OCI-LY1 (cell line): ENCODE measurements at regions not wholly inside any gene's neighbourhood (a gene's known extent, or its start where the extent isn't known, plus 50 kb on each side); places are given as distances from the start of the nearest gene placed in this dataset.

Source experiments
- H2AFZ ChIP-seq: fragments of 200-600 bp; sonication (generic), shearing (Covaris generic); 2 replicates; pipeline ENCODE4 v1.6.0; 2014; ENCODE audit warnings: antibody characterized with exemption, mild to moderate bottlenecking, low read length
- H3F3A ChIP-seq: fragments of 200-600 bp; sonication (generic), shearing (Covaris generic); 2 replicates; pipeline ENCODE4 v1.6.0; 2014; ENCODE audit warnings: mild to moderate bottlenecking, antibody characterized with exemption, low read length, moderate library complexity; ENCODE audit not compliant: insufficient read depth
- H3K27ac ChIP-seq: fragments of 200-600 bp; sonication (generic); 2 replicates; pipeline ENCODE4 v1.5.1; 2014; ENCODE audit warnings: low read length, mixed run types, mild to moderate bottlenecking, low read depth; ENCODE audit not compliant: poor library complexity, severe bottlenecking
- H3K27me3 ChIP-seq: fragments of 200-600 bp; sonication (generic); 2 replicates; pipeline ENCODE4 v1.6.0; 2014; ENCODE audit warnings: antibody characterized with exemption, mild to moderate bottlenecking, low read length, moderate library complexity; ENCODE audit not compliant: insufficient read depth
- H3K36me3 ChIP-seq: fragments of 200-600 bp; sonication (generic); 2 replicates; pipeline ENCODE4 v1.6.1; 2014; ENCODE audit warnings: mild to moderate bottlenecking, antibody characterized with exemption, low read length, moderate library complexity, mixed read lengths; ENCODE audit not compliant: insufficient read depth
- H3K4me1 ChIP-seq: fragments of 200-600 bp; sonication (generic); 2 replicates; pipeline ENCODE4 v1.5.1; 2014; ENCODE audit warnings: mild to moderate bottlenecking, low read length, moderate library complexity; ENCODE audit not compliant: insufficient read depth, severe bottlenecking
- H3K4me2 ChIP-seq: fragments of 200-600 bp; sonication (generic), shearing (Covaris generic); 2 replicates; pipeline ENCODE4 v1.6.1; 2014; ENCODE audit warnings: low read length
- H3K4me3 ChIP-seq: fragments of 200-600 bp; sonication (generic); 2 replicates; pipeline ENCODE4 v1.5.1; 2014; ENCODE audit warnings: low read length, low read depth, mild to moderate bottlenecking, mixed read lengths; ENCODE audit not compliant: poor library complexity, severe bottlenecking
- H3K79me2 ChIP-seq: fragments of 200-600 bp; shearing (Covaris generic); 2 replicates; pipeline ENCODE4 v1.6.1; 2016; ENCODE audit warnings: mixed run types, low read length, mixed read lengths; ENCODE audit not compliant: insufficient read depth
- H3K9ac ChIP-seq: fragments of 200-600 bp; sonication (generic), shearing (Covaris generic); 2 replicates; pipeline ENCODE4 v1.6.1; 2014; ENCODE audit warnings: mild to moderate bottlenecking, low read length, mixed read lengths
- H3K9me2 ChIP-seq: fragments of 200-600 bp; sonication (generic), shearing (Covaris generic); 2 replicates; pipeline ENCODE4 v1.6.1; 2014; ENCODE audit warnings: low read depth, mild to moderate bottlenecking, low read length, mixed read lengths
- H3K9me3 ChIP-seq: fragments of 200-600 bp; shearing (Covaris generic); 2 replicates; pipeline ENCODE4 v1.6.1; 2014; ENCODE audit warnings: low read length, mixed read lengths
- H4K20me1 ChIP-seq: fragments of 200-600 bp; sonication (generic), shearing (Covaris generic); 2 replicates; pipeline ENCODE4 v1.6.0; 2016; ENCODE audit warnings: mild to moderate bottlenecking, low read length; ENCODE audit not compliant: insufficient read depth
- EZH2 ChIP-seq: fragments of 200-600 bp; sonication (generic), shearing (Covaris generic); IDR thresholded peaks from 2 replicates; pipeline ENCODE4 v1.8.0; 2017; ENCODE audit warnings: borderline replicate concordance, mixed run types, mild to moderate bottlenecking, antibody characterized with exemption, low read length, moderate library complexity, mixed read lengths
- TF ChIP-seq, protein P1 (sequence below): fragments of 200-600 bp; sonication (generic), shearing (Covaris generic); IDR thresholded peaks from 2 replicates; pipeline ENCODE4 v1.5.1; 2017; ENCODE audit warnings: mild to moderate bottlenecking, antibody characterized with exemption, low read length, moderate library complexity, mixed read lengths

DNA sequence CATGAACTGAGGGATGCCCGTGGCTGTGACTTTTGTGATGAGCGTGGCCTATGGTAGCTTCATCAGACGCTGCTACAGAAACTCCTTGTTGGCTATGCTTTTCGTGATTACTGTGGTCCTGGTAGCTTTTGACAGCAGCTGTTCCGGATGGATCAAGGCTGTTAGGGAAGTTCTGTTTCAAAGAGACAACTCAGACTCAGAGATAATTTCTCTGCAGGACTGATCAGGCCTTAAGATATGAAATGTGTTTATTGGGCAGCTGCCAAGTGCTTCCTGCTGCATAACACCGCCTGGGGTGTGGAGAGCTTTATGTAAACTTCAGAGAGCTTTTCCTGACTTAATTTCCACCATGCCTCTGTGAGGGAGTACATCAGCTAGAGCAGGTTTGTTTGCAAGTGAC is 243.8 kb downstream of the TSN start:
- no peak overlapping the region for H3K27ac ChIP-seq
- H3K79me2 ChIP-seq = no peaks in the 10 kb centered on the region
- no peaks in the 10 kb centered on the region for H3F3A ChIP-seq
- no peak overlapping the region for H3K9ac ChIP-seq
- H4K20me1 ChIP-seq = no peaks in the 10 kb centered on the region
- no peaks in the 10 kb centered on the region for H3K27me3 ChIP-seq
- no peaks in the 10 kb centered on the region for H3K9me3 ChIP-seq
- H3K4me3 ChIP-seq = no peak overlapping the region
- no peak overlapping the region for H3K4me2 ChIP-seq
- H3K4me1 ChIP-seq = peaks cover 13% of the 10 kb centered on the region
- H3K9me2 ChIP-seq = no peaks in the 10 kb centered on the region
- no peak overlapping the region for H2AFZ ChIP-seq
- TF ChIP-seq, protein P1, sequence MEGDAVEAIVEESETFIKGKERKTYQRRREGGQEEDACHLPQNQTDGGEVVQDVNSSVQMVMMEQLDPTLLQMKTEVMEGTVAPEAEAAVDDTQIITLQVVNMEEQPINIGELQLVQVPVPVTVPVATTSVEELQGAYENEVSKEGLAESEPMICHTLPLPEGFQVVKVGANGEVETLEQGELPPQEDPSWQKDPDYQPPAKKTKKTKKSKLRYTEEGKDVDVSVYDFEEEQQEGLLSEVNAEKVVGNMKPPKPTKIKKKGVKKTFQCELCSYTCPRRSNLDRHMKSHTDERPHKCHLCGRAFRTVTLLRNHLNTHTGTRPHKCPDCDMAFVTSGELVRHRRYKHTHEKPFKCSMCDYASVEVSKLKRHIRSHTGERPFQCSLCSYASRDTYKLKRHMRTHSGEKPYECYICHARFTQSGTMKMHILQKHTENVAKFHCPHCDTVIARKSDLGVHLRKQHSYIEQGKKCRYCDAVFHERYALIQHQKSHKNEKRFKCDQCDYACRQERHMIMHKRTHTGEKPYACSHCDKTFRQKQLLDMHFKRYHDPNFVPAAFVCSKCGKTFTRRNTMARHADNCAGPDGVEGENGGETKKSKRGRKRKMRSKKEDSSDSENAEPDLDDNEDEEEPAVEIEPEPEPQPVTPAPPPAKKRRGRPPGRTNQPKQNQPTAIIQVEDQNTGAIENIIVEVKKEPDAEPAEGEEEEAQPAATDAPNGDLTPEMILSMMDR = no peak
- TF ChIP-seq EZH2 = no peak
- peaks cover 8% of the 10 kb centered on the region; the same call in 1 of the 2 replicates for H3K36me3 ChIP-seq

DNA sequence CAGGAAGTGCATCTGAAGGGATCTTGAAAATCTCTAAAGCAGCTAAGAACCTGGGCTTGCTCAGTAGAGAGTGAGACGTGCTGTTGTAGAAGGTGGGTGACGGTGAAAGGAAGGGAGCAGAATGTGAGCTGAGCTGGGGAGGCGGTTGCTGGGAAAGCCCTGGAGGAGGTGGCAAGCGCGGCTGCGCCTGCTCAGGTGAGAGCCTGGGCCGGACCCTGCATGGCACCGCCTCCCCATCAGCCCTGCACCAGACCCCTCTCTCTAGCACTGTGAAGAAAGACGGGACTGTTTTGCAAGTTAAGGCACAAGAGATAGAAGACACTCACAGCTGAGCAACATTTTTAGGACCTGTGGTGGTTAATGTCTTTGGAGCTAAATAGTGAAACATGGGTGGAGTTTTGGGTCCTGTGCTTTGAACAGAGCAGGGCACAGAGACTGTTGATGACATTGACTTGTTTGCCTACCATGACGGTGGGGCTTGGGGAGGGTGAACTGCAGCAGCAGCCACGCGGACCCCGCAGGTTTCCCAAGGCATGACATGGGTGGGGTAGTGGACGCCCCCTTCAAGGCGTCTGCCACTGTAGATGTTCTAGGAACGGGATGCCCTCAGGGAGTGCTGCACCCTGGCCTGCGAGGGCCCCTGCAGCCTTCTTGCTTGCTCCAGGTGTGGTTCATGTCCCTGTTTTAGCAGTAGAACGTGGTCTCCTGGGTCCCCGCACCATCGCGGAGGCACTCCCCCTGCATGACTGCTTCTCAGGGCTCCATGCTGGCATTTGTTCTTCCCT is 245.3 kb downstream of the TSN start:
- H3K27ac ChIP-seq = no peak overlapping the region
- peaks cover 13% of the 10 kb centered on the region for H3K4me1 ChIP-seq

DNA sequence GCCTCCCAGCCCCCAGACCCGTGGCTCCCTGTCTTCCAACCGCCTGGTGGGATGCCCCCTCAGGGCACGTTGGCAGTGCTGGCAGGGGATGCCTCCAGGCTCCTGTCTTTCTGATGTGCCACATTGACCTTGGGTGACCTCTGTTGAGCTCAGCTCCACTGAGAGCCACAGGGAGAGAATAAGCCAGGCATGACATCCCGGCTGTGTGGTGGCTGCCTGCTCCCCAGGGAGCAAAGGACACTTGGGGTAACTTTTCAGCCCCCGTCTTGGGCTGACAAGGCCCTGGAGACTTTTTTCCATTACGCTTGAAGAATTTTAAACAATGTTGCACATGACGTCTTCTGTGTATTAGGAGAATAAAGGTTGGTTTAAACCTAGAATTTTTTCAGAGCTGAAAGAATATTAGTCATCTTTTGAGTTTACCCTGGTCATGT is 246.0 kb downstream of the TSN start:
- no peaks in the 10 kb centered on the region for H3K79me2 ChIP-seq
- no peaks in the 10 kb centered on the region for H4K20me1 ChIP-seq
- H3K4me1 ChIP-seq = peaks cover 13% of the 10 kb centered on the region
- TF ChIP-seq EZH2 = no peak
- TF ChIP-seq, protein P1 = no peak
- H3K9ac ChIP-seq = no peak overlapping the region
- H3K9me2 ChIP-seq = no peaks in the 10 kb centered on the region
- no peaks in the 10 kb centered on the region for H3F3A ChIP-seq
- H3K4me3 ChIP-seq = no peak overlapping the region
- H3K9me3 ChIP-seq = no peaks in the 10 kb centered on the region
- H3K27ac ChIP-seq = no peak overlapping the region
- H2AFZ ChIP-seq = no peak overlapping the region
- H3K36me3 ChIP-seq = peaks cover 8% of the 10 kb centered on the region; the same call in 1 of the 2 replicates
- H3K27me3 ChIP-seq = no peaks in the 10 kb centered on the region
- H3K4me2 ChIP-seq = no peak overlapping the region

More for the DNA sequence above, 245.3 kb downstream of the TSN start:
- Histone ChIP-seq H3K4me3 (no peak overlapping the region), H4K20me1 (no peaks in the 10 kb centered on the region), H3K36me3 (peaks cover 8% of the 10 kb centered on the region; the same call in 1 of the 2 replicates), H2AFZ (no peak overlapping the region), H3K9me3 (no peaks in the 10 kb centered on the region), H3K9ac (no peak overlapping the region), H3K79me2 (no peaks in the 10 kb centered on the region), H3K27me3 (no peaks in the 10 kb centered on the region), H3F3A (no peaks in the 10 kb centered on the region), H3K9me2 (no peaks in the 10 kb centered on the region), H3K4me2 (no peak overlapping the region)
- TF ChIP-seq, protein P1 = no peak
